ENCODE measurements at regions not wholly inside any gene's neighbourhood (a gene's known extent, or its start where the extent isn't known, plus 50 kb on each side); places are given as distances from the start of the nearest gene placed in this dataset.

- no peak for DNase-seq (ENCODE audit: low read depth in 2 of 2)
These were observed 193.3 kb downstream of the RAMP3 start for GRCh38 chr7:45350896-45351295.

- no peak for DNase-seq (ENCODE audit: low read depth in 2 of 2)
These were observed 200.7 kb downstream of the RAMP3 start for GRCh38 chr7:45358287-45358686.

GRCh38 chr7:45359250-45359649 is 201.7 kb downstream of the RAMP3 start:
- DNase-seq (ENCODE audit: low read depth in 2 of 2), result no peak

GRCh38 chr7:45359776-45360175 is 202.2 kb downstream of the RAMP3 start:
- DNase-seq (ENCODE audit: low read depth in 2 of 2), result no peak

DNA sequence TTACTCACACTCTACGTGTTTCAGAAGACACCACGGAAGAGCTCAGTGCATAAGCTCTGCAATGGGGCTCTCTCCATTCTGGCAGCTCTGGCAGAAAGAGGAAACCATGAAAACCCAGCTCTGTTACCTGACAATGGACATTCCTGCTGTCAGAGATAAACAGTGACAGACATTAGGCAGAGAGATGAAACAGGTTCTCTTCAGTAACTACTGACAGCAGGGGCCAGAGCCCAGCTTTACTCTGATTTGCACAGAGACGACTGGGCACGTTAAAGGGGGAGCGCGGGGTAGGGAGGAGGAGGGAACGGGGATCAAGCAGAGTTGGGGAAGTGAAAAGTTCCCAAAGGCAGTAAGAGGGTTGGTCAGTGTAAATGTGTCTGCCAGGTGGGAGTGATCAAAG is 206.1 kb downstream of the RAMP3 start:
- no peak for DNase-seq (ENCODE audit: low read depth in 2 of 2)

DNA sequence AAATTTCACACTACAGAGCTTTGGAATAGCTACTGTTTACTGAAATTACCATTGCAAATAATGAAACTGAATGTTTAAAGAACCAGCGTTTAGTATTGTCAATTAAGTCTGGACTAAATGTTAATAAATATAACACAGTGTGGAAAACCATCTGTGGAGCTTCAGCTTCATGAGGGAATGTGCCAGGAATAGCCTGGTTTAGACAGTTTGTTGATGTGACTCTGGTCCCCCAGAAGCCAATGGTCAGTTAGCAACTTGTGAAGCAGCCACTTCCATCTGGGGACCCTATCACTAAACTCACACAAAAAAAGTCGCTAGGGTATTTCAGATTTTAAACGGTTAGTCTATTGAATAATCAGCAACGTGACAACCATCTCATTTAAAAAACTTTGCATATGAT is 207.8 kb downstream of the RAMP3 start:
- DNase-seq (ENCODE audit: low read depth in 2 of 2), result no peak

GRCh38 chr7:45366475-45366874 is 207.7 kb upstream of the ADCY1 start:
- DNase-seq (ENCODE audit: low read depth in 2 of 2), result no peak

GRCh38 chr7:45367026-45367425 is 207.1 kb upstream of the ADCY1 start:
- no peak for DNase-seq (ENCODE audit: low read depth in 2 of 2)

DNA sequence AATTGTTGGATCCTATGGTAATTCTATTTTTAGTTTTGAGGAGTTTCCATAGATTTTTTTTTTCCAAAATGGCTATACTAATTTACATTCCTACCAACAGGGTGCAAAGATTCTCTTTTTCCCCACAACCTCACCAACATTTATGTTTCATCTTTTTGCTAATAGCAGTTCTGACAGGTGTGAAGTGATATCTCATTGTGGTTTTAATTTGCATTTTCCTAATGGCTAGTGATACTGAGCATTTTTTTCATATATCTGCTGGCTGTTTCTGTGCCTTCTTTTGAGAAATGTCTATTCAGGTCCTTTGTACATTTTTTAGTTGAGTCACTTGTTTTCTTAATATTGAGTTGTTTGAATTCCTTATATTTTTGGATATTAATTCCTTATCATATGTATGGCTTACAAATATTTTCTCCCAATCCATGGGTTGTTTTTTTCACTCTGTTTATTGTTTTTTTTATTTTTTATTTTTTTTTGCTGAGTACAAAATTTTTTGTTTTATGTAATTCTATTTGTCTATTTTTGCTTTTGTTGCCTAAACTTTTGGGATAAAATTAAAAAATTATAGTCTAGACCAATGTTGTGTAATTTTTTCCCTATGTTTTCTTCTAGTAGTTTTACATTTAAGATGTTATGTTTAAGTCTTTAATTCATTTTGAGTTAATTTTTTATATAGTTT is 205.9 kb upstream of the ADCY1 start:
- DNase-seq (ENCODE audit: low read depth in 2 of 2), result no peak

DNA sequence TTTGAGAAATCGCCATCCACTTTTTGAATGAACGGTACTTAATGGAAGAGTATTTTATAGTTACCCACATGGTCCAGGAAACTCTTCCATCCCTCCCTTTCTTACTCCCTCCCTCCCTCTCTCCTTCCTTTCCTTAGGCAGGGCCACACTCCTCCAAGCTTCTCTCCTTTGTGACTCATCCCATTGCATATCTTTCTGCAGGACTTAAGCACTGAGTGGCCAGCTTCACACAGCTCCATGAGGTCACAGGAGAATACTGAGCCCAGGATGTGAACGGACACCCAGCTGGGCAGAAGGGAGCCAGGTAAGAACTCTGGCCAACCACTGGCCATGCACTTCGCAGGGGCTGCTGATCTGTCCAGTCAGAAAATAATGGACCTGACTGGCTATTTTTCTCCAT is 189.7 kb upstream of the ADCY1 start:
- DNase-seq (ENCODE audit: low read depth in 2 of 2), result no peak

DNA sequence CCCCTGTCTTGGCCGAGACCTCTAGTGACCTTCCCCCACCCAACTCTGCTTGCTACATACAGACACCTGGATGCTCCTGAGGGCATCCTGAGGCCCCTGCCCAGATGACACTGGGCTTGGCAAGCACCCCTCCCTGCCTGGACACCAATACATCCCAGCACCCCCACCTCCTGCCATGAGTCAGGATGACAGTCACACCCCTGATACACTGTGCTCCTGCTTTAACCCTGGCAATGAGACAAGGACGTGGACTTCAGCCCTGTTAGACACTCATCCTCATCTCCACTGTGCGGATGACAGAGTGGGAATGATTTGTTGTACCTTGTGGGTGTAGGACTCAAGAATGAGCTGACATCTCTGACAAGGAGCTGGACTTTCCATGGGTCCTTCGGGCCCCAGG is 186.3 kb upstream of the ADCY1 start:
- DNase-seq (ENCODE audit: low read depth in 2 of 2), result no peak

- no peak for DNase-seq (ENCODE audit: low read depth in 2 of 2)
These were observed 184.9 kb upstream of the ADCY1 start for GRCh38 chr7:45389073-45389872.

DNA sequence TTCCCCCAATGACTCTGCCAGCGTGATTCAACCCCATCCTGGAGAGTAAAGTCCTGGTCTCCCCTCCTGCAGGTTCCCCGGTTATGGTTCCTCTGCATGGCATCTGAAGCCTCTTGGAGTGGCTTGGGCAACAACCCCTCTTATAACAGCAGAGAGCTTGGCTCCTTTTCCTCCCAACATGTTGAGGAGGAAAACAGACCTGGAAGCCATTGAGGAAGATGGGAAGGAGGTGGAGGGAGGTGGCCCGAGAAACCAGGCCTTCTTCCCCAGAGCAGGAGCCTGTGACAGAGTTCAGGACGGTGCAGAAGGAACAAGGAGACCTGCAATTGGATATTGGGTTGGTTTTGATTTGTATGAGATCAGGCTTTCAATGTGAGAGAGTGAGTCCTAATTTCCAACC is 184.0 kb upstream of the ADCY1 start:
- no peak for DNase-seq (ENCODE audit: low read depth in 2 of 2)

DNA sequence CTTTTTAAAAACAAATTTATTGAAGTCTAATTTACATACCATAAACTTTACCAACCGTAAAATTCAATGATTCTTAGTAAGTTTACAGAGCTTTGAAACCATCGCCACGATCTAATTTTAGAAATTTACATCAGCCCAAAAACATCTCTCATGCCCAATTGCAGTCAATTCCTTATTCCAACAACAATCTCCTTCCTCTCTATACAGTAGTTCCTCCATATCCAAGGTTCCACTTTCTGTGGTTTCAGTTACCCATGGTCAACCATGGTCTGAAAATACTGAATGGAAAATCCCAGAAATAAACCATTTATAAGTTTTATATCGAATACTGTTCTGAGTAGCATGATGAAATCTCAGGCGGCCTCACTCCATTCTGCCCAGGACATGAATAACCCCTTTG is 183.4 kb upstream of the ADCY1 start:
- no peak for DNase-seq (ENCODE audit: low read depth in 2 of 2)

- no peak for DNase-seq (ENCODE audit: low read depth in 2 of 2)
These were observed 182.3 kb upstream of the ADCY1 start for GRCh38 chr7:45391618-45392451.

DNA sequence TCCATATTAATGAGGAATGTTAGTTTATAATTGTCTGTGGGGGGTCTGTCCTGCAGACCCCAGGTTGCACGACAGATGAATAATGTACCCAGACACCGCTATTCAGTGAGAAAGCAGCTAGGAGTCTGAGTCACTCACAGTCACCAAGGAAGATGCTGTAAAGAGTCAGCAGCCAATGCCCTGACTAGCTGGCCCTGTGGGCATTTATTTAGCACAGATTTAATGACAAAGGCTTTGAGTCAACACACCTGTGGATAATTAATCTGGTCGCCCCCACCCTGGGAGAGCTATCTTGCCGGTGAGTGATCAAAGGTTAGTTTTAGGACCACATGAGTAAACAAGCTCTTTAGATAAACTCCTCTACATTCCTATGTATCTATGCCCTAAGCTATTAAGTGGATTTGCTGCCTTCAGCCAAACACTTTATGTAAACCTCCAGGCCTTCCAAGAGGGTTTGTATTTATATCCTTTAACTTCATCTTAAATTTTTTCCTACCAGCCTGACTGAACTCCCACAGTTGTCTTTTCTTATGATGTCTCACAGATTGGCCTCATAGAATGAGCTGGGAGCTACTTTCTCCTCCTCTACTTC is 180.0 kb upstream of the ADCY1 start:
- DNase-seq (ENCODE audit: low read depth in 2 of 2), result no peak

DNA sequence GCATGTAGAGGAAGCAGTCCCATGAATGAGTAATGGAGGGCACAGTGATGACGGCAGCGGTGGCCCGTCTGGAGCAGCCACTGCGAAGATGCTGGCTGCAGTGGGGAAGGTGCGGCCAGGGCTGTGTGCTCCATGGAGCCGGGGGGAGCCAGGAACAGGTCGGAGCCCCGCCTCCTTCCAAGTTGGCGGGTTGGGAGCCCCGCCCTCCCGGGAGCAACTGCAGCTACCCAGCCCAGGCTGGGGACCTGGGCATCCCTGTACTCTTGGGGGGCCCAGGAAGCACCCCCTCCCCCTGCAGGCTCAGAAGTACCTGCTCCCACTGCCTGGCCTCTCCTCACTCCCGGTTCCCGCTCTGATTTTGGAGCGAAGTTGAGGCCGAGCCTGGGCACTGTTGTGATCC is 175.1 kb upstream of the ADCY1 start:
- DNase-seq (ENCODE audit: low read depth in 2 of 2), result no peak

GRCh38 chr7:45400680-45401079 is 173.5 kb upstream of the ADCY1 start:
- no peak for DNase-seq (ENCODE audit: low read depth in 2 of 2)

GRCh38 chr7:45401155-45401554 is 173.0 kb upstream of the ADCY1 start:
- no peak for DNase-seq (ENCODE audit: low read depth in 2 of 2)

GRCh38 chr7:45401851-45402250 is 172.3 kb upstream of the ADCY1 start:
- no peak for DNase-seq (ENCODE audit: low read depth in 2 of 2)

- peak; percentile 65 to 66 for DNase-seq (ENCODE audit: low read depth in 2 of 2)
These were observed 171.5 kb upstream of the ADCY1 start for GRCh38 chr7:45402480-45403218.

- no peak for DNase-seq (ENCODE audit: low read depth in 2 of 2)
These were observed 169.5 kb upstream of the ADCY1 start for GRCh38 chr7:45404622-45405021.
